ENCODE measurements at regions not wholly inside any gene's neighbourhood (a gene's known extent, or its start where the extent isn't known, plus 50 kb on each side); places are given as distances from the start of the nearest gene placed in this dataset.

GRCh38 chr14:90458536-90458935 is 61.7 kb downstream of the CALM1 start:
- Histone ChIP-seq H3K4me1 (ENCODE audit: control insufficient read depth in 5 of 5, insufficient read depth in 5 of 5, low read length in 5 of 5) (peaks cover 0 to 20% (median 4%) of the 10 kb centered on the region in 5 donors), H3K4me3 (no peak overlapping the region), H3K27me3 (ENCODE audit: control insufficient read depth in 3 of 3, insufficient read depth in 3 of 3, low read length in 2 of 3) (no peaks in the 10 kb centered on the region), H3K36me3 (ENCODE audit: control insufficient read depth in 4 of 4, insufficient read depth in 4 of 4, low read length in 4 of 4) (no peaks in the 10 kb centered on the region), H3K9ac (ENCODE audit: insufficient read depth in 1 of 2, low read length in 2 of 2) (no peak overlapping the region), H3K9me3 (ENCODE audit: control insufficient read depth in 4 of 4, insufficient read depth in 3 of 4, low read length in 3 of 4) (no peaks in the 10 kb centered on the region), H3K27ac (ENCODE audit: low read depth in 1 of 2, low read length in 1 of 2) (no peak overlapping the region)
- DNase-seq: no peak
- ATAC-seq (ENCODE audit: insufficient read depth, low FRiP score): no peak
- TF ChIP-seq CTCF (IDR thresholded peaks at IDR 0.05; ENCODE audit: control extremely low read depth, extremely low read depth): no peak
- WGBS, 2 donors: 68 to 69% methylated on average over 1 of the region's 1 CpG

- H3K27ac ChIP-seq (ENCODE audit: low read depth in 1 of 2, low read length in 1 of 2): no peak overlapping the region
- ATAC-seq (ENCODE audit: insufficient read depth, low FRiP score) (no peak), DNase-seq (no peak)
- no peaks in the 10 kb centered on the region for H3K27me3 ChIP-seq (ENCODE audit: control insufficient read depth in 3 of 3, insufficient read depth in 3 of 3, low read length in 2 of 3)
- H3K9me3 ChIP-seq (ENCODE audit: control insufficient read depth in 4 of 4, insufficient read depth in 3 of 4, low read length in 3 of 4): no peaks in the 10 kb centered on the region
- peaks cover 0 to 4% (median 1%) of the 10 kb centered on the region in 5 donors for H3K4me1 ChIP-seq (ENCODE audit: control insufficient read depth in 5 of 5, insufficient read depth in 5 of 5, low read length in 5 of 5)
- H3K9ac ChIP-seq (ENCODE audit: insufficient read depth in 1 of 2, low read length in 2 of 2): no peak overlapping the region
- TF ChIP-seq CTCF (IDR thresholded peaks at IDR 0.05; ENCODE audit: control extremely low read depth, extremely low read depth): no peak
- no peaks in the 10 kb centered on the region for H3K36me3 ChIP-seq (ENCODE audit: control insufficient read depth in 4 of 4, insufficient read depth in 4 of 4, low read length in 4 of 4)
- WGBS, 2 donors: 94 to 96% methylated on average over 5 of the region's 5 CpGs
- H3K4me3 ChIP-seq: no peak overlapping the region
These were observed 63.3 kb downstream of the CALM1 start for GRCh38 chr14:90460136-90460535.

GRCh38 chr14:90461425-90461824 is 64.6 kb downstream of the CALM1 start:
- no peaks in the 10 kb centered on the region for H3K27me3 ChIP-seq (ENCODE audit: control insufficient read depth in 3 of 3, insufficient read depth in 3 of 3, low read length in 2 of 3)
- H3K9me3 ChIP-seq (ENCODE audit: control insufficient read depth in 4 of 4, insufficient read depth in 3 of 4, low read length in 3 of 4): no peaks in the 10 kb centered on the region
- no peak for TF ChIP-seq CTCF (IDR thresholded peaks at IDR 0.05; ENCODE audit: control extremely low read depth, extremely low read depth)
- no peaks in the 10 kb centered on the region for H3K36me3 ChIP-seq (ENCODE audit: control insufficient read depth in 4 of 4, insufficient read depth in 4 of 4, low read length in 4 of 4)
- H3K4me1 ChIP-seq (ENCODE audit: control insufficient read depth in 5 of 5, insufficient read depth in 5 of 5, low read length in 5 of 5): peaks cover 0 to 1% (median 0%) of the 10 kb centered on the region in 5 donors
- ATAC-seq (ENCODE audit: insufficient read depth, low FRiP score) (no peak), DNase-seq (no peak)
- no peak overlapping the region for H3K27ac ChIP-seq (ENCODE audit: low read depth in 1 of 2, low read length in 1 of 2)
- 93% methylated on average over 6 of the region's 6 CpGs for WGBS, 2 donors
- no peak overlapping the region for H3K4me3 ChIP-seq
- H3K9ac ChIP-seq (ENCODE audit: insufficient read depth in 1 of 2, low read length in 2 of 2): no peak overlapping the region

- Histone ChIP-seq H3K36me3 (ENCODE audit: control insufficient read depth in 4 of 4, insufficient read depth in 4 of 4, low read length in 4 of 4) (no peaks in the 10 kb centered on the region), H3K4me1 (ENCODE audit: control insufficient read depth in 5 of 5, insufficient read depth in 5 of 5, low read length in 5 of 5) (no peaks in the 10 kb centered on the region), H3K4me3 (no peak overlapping the region), H3K9ac (ENCODE audit: insufficient read depth in 1 of 2, low read length in 2 of 2) (no peak overlapping the region), H3K9me3 (ENCODE audit: control insufficient read depth in 4 of 4, insufficient read depth in 3 of 4, low read length in 3 of 4) (no peaks in the 10 kb centered on the region), H3K27ac (ENCODE audit: low read depth in 1 of 2, low read length in 1 of 2) (no peak overlapping the region), H3K27me3 (ENCODE audit: control insufficient read depth in 3 of 3, insufficient read depth in 3 of 3, low read length in 2 of 3) (no peaks in the 10 kb centered on the region)
- 87 to 91% methylated on average over 4 of the region's 4 CpGs for WGBS, 2 donors
- DNase-seq: no peak
- no peak for TF ChIP-seq CTCF (IDR thresholded peaks at IDR 0.05; ENCODE audit: control extremely low read depth, extremely low read depth)
- no peak for ATAC-seq (ENCODE audit: insufficient read depth, low FRiP score)
These were observed 67.7 kb downstream of the CALM1 start for GRCh38 chr14:90464481-90464880.
